NCI-H748 (cell line): ENCODE measurements at regions not wholly inside any gene's neighbourhood (a gene's known extent, or its start where the extent isn't known, plus 50 kb on each side); places are given as distances from the start of the nearest gene placed in this dataset.
"Not testable (repeated sequence)": the region's sequence is repeated elsewhere in the genome, so short reads cannot be mapped to it uniquely, and the experiment has no call there.

ENCODE experiments used
- DNase-seq: peaks from one replicate; lab custom pipeline; 2025; ENCODE audit not compliant: unreplicated experiment; lab: John Stamatoyannopoulos, UW

DNA sequence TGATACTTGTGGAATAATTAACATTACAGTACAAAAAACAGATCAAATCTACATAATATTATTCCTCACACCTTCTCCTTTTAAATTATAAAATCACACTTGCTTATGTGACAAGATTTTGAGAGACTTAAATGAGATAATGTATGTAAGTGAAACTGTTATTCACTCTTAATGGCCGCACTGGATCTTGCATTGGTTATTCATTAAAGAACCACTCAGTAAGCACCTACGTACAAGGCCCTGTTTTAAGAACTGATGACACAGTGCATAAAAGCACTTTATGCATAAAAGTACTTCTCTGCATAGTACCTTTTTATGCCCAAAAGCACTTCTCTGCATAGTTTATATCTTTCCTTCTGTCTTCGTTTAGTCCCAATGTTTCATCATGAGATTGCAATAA, 172.1 kb downstream of the GOLGA6L6 start:
- no peak for DNase-seq

DNA sequence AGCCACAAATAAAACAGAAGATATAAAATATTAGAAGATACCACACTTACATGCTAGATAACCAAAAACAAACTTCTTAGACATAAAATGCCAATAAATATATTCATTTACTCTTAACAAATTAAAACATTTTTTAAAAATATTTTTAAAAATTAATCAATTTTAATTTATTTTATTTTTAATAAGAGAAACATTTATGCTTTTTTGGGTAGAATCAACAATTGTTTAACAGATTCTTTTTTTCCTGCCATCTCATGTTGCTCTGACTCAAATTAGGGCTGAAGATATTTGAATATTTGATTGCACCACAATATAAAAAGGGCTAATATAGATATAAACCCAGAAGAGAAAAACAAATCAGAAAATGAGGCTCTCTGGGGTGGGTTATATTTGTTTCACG, 172.6 kb downstream of the GOLGA6L6 start:
- DNase-seq: no peak

DNA sequence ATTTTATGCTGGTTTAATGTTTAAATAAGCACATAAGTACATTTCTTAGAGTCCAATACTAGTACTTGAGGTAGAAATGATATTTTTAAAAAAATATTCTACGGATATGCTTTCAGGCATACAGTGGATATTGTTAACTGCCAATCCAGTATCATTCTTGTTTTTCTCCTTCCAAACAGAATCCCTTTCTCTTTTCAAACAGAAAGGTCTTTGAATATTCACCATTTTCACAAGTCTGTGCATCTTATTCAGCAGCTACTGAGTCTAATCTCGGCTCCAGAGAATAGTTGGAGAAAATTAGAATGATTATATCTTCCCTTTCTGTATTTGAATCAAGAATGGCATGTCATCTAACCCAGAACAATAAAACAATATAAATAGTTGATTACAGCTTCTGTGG, 174.5 kb downstream of the GOLGA6L6 start:
- DNase-seq: no peak

DNA sequence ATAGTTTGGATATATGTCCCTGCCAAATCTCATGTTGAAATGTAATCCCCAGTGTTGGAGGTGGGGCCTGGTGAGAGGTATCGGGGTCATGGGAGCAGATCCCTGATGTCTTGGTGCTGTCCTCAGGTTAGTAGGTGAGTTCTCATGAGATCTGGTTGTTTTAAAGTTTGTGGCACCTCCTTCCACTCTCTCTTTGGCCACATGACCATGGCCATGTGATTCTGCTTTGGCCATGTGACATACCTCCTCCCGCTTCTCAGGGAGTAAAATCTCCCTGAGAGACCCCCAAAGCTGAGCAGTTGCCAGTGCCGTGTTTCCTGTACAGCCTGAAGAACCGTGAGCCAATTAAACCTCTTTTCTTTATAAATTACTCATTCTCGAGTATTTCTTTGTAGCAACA, 178.0 kb downstream of the GOLGA6L6 start:
- DNase-seq: not testable (repeated sequence)

DNA sequence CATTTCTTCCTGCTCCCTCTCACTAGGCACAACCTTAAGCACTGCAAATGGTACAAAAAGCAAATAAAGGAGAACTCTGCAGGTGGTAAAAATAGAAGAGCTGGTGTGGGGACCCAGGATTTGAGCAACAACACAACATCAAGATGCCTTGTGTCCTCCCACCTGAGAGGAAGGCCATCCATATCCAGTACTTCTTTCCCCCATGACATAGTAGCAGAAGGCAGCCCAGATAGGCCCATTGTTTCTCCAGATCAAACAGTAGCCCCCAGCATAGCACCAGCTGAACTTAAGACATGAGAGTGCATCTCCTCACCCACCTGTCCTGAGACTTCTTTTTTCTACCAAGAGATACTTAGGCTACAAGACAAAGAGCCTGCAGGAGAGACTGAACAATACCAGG, 180.5 kb downstream of the GOLGA6L6 start:
- DNase-seq: no peak

DNA sequence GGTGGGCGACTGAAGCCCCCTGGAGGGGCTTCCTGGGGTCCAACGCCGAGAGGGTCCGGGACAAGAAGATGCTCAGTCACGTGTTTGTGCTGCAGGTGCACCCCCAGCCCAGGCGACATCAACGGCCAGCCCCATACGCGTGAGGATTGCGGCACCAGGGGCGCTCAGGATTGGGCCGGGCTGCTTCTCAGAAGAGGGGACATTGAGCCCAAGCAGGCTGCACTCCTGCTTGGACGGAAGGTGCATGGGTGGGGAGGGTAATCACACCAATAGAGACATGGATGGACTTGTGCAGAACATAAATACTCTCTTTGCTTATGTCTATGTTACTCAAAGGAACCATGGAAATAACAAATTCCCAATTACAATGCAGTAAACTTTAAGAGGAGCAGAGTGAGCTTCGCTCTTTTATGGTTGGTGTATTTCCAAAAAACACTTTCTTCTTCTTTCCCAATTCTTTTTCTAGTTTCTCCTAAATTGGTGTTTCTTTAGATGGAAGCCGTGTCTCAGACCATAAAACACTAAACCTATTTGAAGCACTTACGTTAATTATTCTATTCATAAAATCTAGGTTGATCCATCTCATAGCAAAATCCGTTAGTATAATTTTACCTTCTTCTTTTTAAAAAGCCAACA, 182.7 kb downstream of the GOLGA6L6 start:
- no peak for DNase-seq

DNA sequence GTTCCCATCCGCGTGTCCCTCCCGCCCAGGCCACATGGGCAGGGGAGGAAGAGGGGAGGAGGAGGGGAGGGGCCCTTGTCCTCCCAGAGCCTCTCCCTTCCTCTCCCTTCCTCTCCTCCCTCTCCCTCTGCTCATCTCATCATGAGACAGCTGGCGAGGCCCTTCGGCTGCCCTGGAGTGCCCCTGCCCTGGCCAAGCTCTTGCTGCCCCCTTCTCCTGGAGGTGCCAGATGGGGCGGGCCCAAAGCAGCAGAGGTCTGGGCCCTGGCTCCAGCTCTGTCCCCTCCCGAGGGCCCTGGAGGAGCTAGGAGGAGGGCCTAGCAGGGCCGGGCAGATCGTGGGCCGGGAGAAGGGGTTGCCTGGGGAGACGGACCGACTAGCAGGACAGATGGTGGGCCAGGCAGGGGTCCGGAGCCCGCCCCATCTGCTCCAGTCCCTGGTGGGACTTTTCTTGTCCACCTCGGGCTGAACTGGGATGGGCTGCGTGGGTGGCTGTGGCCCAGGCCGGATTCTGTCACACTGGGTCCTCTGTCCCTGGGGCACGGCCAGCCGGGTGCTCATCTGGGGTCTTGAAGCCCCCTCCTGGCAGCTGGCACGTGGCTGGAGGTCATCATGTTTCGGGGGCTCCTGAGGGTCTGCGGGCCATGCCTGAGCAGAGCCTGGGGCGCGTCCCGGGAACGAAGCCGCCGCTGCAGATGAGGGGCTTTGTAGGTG, 183.4 kb downstream of the GOLGA6L6 start:
- DNase-seq: no peak

DNA sequence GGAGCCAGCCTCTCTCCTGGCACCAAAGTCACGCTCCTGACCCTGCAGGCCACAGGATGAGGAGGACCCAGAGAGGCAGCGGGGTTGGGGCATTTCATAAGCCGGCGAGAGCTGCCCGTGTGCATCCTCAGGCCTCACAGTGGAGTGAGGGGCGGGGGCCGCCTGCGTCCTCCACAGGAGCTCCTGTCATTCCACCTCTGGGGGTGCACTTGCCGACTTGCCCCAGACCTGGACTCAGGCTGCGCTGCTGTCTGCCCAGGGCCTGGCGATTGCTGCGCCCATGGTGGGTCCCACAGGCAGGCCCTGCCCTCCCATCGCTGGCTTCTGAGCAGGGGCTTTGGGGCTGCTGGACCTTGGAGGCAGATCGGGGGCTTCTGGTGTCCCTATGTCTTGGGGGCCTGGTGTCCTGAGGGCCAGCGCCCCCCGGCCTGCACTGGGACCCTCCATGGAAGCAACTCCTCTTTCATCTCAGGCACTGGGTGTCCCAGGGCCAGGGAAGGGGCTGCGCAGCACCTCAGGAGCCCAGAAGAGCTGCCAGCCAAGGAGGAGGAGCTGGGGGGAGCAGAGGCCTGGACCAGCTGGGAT, 184.0 kb downstream of the GOLGA6L6 start:
- no peak for DNase-seq

DNA sequence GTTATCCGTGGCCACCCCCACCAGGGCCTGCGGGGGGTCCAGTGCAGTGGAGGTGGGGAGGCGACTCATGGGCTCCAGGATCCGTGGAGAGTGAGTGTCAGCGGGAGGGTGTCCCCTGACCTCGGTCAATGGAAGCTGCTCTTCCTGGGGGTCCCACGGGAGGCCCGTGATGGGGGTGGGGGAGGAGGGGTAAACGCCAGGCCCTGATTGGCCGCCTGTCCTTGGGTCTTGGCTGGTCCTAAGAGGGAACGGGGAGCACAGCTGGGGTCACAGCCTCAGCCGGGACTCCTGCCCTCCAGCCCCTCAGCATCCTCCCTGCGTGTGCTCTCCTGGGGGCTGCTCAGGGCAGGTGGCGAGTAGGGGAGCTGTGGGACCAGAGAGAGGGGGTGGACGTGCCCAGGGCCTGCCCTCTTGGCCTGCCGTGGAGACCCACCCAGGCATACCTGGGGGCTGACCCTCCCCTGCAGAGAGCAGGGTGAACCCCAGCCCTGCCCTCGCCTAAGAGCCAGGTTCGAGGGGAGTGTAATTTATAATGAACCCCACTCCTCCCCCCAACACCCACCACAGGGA, 184.6 kb downstream of the GOLGA6L6 start:
- no peak for DNase-seq

DNA sequence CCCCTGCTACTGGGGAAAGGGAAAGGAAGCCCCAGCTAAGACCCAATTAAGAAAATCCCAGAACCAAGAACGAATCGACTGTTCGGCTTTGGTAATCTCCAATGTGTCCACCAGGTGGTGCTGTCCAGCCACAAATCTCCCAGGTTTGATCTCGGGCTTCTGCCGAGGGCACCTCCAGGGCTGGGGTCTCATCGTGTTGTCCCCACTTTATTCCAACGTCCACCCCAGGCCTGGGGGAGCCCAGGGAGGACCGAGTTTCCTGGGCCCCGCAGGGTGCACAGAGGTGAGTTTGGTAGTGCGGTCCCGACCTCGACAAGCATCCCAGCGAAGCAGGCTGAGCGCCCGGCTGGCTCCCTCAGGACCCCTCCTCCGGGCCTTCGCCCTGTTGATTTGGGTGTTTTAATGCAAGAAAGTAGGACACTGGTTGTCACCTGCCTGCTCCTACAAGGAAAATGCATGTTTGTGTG, 185.1 kb downstream of the GOLGA6L6 start:
- no peak for DNase-seq

DNA sequence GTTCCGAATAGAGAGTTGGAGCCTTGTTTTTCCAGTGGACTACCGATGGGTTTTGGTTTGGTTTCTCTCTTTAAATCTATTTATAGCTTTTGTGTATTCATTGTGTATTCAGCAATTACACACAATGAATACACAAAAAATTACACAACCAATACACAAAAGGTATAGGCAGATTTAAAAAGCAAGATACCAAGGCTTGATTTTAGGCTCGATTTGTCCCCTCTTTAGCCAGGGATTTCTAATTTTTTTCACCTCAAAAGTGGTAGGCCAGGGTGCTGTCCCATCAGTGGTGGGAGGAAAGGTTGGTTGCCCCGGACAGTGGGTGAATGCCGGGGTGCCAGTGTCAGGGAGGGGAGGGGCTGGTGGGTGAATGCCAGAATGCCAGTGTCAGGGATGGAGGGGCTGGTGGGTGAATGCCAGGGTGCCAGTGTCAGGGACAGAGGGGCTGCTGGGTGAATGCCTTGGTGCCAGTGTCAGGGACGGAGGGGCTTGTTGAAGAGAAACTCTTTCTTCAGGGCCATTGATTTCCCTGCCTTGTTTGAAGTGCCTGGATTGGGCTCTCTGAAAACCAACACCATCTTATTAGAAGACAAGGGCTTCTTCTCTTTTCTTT, 186.2 kb downstream of the GOLGA6L6 start:
- no peak for DNase-seq

DNA sequence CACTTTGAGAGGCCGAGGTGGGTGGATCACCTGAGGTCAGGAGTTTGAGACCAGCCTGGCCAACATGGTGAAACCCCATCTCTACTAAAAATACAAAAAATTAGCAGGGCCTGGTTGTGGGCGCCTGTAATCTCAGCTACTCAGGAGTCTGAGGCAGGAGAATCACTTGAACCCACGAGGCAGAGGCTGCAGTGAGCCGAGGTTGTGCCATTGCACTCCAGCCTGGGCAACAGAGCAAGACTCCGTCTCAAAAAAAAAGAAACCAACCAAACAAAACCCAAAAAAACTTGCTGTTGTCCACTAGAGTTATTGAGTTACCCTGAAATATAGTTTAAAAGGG, 186.7 kb downstream of the GOLGA6L6 start:
- not testable (repeated sequence) for DNase-seq

DNA sequence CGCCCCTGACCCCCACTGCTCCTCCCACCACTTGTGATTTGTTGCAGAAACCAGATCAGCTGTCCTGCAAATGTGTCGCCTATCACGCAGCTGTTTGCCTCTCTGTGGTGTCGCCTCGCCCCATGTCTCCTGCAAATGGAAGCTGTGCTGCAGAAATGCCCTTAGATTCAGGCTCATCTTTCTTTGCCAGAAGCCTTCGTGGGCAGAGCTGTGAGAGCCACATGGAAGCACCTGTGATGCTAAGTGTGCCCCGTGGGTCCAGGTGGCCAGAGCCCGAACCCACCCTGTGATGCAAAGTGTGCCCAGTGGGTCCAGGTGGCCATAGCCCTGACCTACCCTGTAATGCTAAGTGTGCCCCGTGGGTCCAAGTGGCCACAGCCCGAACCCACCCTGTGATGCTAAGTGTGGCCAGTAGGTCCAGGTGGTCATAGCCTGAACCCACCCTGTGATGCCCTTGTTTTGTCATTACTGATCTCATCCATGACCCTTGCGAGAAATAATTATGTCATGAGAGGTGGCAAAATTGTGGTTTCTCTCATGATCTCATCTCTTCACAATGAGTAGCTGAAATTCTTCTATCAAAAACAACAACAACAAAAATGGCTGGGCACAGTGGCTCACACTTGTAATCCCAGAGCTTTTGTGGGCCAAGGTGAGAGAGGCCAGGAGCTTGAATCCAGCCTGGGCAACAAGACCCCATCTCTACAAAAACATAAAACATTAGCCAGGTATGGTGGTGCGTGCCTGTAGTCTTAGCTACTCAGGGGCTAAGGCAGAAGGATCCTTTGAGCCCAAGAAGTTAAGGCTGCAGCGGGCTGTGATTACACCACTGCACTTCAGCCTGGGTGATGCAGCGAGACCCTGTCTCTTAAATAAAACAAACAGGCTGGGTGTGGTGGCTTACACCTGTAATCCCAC, 187.4 kb downstream of the GOLGA6L6 start:
- no peak for DNase-seq

DNA sequence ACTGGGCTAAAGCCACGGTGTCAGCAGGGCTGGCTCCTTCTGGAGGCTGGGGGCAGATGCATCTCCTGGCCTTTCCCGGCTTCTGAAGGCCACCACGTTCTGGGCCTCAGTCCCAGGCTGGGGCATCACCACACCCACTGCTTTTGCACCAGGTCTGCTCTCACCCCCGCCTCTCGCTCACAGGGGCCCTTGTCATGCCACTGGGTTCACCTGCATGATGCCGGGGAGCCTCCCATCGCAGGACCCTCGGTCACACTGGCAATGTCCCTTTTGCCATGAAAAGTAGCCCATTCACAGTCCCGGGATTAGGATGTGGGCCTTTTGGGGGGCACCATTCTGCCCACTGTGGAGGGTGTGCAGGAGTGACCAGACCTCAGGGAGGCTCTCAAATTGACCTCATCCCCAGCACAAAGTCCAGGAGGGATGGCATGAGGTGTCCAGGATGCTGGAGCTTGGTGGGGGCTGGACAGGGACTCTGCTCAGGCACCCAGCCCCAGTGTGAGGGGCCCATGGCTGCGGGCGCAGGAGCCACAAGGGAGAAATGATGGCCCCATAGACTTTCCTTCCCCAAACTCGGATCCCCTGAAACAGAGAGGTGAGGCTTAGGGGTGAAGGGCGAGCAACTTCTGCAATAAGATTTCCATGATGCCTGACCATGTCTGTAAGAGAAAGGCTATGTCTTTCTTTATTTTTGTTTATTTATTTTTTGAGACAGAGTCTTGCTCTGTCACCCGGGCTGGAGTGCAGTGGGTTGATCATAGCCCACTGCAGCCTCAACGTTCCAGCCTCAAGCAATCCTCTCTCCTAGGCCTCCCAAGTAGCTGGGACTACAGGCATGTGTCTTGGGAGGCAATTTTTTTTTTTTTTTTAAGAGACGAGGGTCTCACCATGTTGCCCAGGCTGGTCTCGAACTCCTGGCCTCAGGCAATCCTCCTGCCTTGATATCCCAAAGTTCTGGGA, 189.1 kb downstream of the GOLGA6L6 start:
- no peak for DNase-seq

DNA sequence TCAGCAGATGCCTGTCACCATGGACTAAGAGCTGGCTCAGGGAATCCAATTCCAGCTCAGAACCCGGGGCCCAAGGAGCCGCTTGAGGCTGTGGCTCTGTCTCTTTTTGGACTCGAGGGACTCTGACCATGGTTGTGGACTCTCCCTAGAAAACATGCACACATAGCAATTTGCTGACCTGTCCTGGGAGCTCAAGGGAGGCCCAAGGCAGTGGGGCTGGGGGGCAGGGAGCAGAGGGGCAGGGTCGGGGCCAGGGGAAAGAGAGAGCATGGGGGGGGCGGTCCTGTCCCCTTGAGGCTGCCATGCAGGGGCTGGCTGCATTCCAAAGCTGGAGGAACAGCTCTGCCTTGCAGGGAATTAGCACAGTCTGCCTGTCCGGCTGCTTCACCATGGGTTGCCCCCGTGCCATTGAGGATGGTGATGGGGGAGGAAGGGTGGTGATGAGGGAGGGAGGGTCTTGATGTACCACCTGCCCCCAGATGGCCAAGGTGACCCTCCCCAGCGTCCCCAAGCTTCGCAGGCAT, 190.1 kb downstream of the GOLGA6L6 start:
- DNase-seq: no peak

DNA sequence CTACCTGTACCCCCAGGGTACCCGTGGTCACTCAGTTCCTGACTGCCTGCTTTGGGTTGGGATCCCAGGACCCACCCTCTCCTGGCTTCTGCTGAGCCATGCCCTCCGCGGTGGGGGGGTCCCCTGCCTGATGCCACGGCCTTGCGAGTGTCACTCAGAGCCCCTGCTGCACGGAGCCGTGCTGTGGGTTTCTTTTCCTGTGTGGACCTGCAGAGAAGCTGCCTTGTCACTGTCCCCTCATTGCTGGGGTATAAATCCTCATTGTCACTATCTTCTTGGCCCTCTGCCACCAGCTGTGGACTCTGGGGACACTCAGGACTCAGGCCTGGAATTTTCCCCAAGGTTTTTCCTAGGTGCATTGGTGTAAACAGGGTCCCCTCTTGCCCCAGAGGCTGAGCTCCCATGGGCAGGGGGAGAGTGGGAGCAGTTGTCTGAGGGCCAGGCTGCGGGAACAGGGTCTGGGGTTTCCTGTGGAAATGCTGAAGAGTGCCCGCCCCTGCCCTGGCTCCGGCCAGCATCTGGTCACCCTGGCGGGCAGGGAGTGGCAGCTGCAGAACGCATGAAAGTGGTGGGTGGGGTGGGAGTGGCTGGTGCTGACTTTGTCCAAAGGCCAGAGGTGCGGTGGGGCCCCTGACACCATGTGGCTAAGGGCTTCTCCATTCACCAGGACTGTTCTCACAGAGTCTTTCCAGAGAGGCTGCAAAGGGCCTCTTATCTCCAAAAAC, 191.7 kb downstream of the GOLGA6L6 start:
- no peak for DNase-seq

DNA sequence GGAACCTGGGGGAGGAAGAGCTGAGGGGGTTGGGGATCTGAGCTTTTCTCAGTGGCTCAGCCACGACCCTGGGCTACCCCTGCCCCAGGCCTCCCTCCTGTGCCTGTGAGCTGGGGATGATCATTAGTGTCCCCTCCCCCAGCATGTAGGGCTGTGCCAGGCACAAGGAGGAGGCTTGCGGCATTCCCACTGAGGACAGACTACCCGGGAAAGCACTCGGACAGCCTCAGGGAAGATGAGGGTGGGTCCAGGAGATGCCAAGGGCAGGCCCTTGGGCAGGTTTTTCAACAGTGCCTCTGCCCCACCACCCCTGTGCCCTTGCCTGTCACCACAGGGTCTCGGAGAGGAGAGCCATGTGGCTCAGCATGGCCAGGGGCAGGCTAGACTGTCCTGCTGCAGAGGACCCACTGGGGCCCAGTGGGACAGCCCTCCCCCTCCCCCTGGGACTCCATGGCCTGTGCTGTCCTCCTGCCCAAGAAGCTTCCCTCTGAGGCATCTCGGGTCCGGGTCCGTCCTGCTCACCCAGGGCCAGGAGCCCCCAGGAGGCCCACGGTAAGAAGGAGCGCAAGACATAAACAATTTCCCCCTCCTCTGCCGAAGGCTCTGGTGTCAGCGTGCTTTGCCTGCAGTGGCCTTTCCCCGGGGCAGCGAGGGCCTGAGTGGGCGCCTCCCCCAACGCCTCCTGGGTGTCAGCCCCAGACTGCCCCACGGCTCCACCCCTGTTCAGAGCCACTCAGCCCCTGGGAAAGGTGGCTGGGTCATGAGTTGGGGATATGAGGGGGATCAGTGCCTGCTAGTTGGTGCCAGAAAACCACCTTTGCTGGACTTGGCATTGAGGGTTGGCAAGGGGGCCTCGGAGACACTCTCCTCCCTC, 192.5 kb downstream of the GOLGA6L6 start:
- DNase-seq: no peak
